K562 (cell line): ENCODE measurements at regions not wholly inside any gene's neighbourhood (a gene's known extent, or its start where the extent isn't known, plus 50 kb on each side); places are given as distances from the start of the nearest gene placed in this dataset.

ENCODE experiments used
- CTCF ChIP-seq, 3 experiments: IDR thresholded peaks in 2 of 3; conservative IDR thresholded peaks in 1 of 3; 2 replicates each; pipeline ENCODE4 v1.5.1; 2011 to 2012; ENCODE audit warnings: low read length in 3 of 3, mild to moderate bottlenecking in 3 of 3, control low read depth in 2 of 3, improper control_type of control experiment in 1 of 3, inconsistent platforms in 1 of 3, low read depth in 1 of 3, mixed read lengths in 1 of 3, moderate library complexity in 1 of 3; ENCODE audit not compliant: insufficient read depth in 2 of 3
- FOSL1 ChIP-seq: fragments of 200-800 bp; sonication (Bioruptor generic); conservative IDR thresholded peaks from 2 replicates; pipeline ENCODE4 v1.6.1; 2016; ENCODE audit warnings: missing genetic modification characterization, missing compliant biosample characterization
- JUNB ChIP-seq: fragments of 450-650 bp; formaldehyde crosslinking; conservative IDR thresholded peaks from 2 replicates; pipeline ENCODE4 v1.4.0; 2020; ENCODE audit warnings: mild to moderate bottlenecking
- NCOA2 ChIP-seq, 2 experiments: fragments of 450-650 bp; IDR thresholded peaks; 2 replicates each; pipeline ENCODE4 v1.6.1; 2018; ENCODE audit warnings: mild to moderate bottlenecking in 2 of 2, moderate library complexity in 1 of 2; ENCODE audit not compliant: partially characterized antibody in 2 of 2
- POLR2A ChIP-seq: fragments of 450-650 bp; conservative IDR thresholded peaks from 2 replicates; pipeline ENCODE4 v1.6.1; 2016
- STAG1 ChIP-seq: sonication (generic); formaldehyde crosslinking; IDR thresholded peaks from 2 replicates; pipeline ENCODE4 v1.5.0; 2020; ENCODE audit warnings: missing genetic modification reagents, borderline replicate concordance
- XRCC5 ChIP-seq: fragments of 200-400 bp; formaldehyde crosslinking; IDR thresholded peaks from 2 replicates; pipeline ENCODE4 v1.6.1; 2017; ENCODE audit warnings: low read depth, mild to moderate bottlenecking, low read length
- ZBTB34 ChIP-seq: fragments of 250-450 bp; sonication (Bioruptor Pico); IDR thresholded peaks from 2 replicates; pipeline ENCODE4 v1.8.0; 2021; ENCODE audit warnings: mild to moderate bottlenecking, moderate library complexity
- TF ChIP-seq, protein P1 (sequence below), 2 experiments: fragments of 450-650 bp in 1 of 2; sonication (generic) in 1 of 2; formaldehyde crosslinking in 1 of 2; IDR thresholded peaks in 1 of 2; conservative IDR thresholded peaks in 1 of 2; 2 replicates each; pipeline versions ENCODE4 v1.6.1 to v1.8.1; 2016 to 2023; ENCODE audit warnings: mild to moderate bottlenecking in 2 of 2, moderate library complexity in 2 of 2, inconsistent platforms in 1 of 2, missing genetic modification reagents in 1 of 2

DNA sequence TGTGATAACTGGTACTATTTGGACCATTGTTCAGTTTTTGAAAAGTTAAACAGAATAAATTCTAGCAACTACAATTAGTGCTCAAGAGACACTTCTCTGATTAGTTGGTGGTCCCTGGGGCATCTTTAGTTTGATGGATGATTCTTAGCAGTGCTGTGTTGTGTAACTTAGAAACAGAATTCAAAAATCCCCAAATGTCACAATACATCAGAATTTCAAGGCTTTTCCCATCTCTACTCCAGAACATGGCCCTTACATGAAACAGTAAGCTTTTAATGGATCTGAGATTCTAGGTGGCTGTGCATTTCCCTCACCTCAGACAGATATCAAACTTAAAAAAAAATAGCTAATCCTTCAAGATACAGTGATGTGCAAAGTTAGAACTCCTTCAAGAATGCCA lies 104.4 kb upstream of the CXCL13 start:
- TF ChIP-seq NCOA2 (IDR thresholded peaks at IDR 0.05; ENCODE audit: partially characterized antibody in 2 of 2): no peak
- no peak for TF ChIP-seq JUNB (CRISPR knock-in tag)
- TF ChIP-seq STAG1: no peak
- TF ChIP-seq ZBTB34 (CRISPR knock-in tag): no peak
- TF ChIP-seq FOSL1 (tag): no peak
- no peak for TF ChIP-seq CTCF (IDR thresholded peaks at IDR 0.05 in 2 of 3, conservative IDR thresholded peaks at IDR 0.05 in 1 of 3; ENCODE audit: insufficient read depth in 2 of 3, low read depth in 1 of 3, low read length in 3 of 3)
- TF ChIP-seq, protein P1, sequence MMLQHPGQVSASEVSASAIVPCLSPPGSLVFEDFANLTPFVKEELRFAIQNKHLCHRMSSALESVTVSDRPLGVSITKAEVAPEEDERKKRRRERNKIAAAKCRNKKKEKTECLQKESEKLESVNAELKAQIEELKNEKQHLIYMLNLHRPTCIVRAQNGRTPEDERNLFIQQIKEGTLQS (IDR thresholded peaks at IDR 0.05): no peak
- TF ChIP-seq, protein P1 (CRISPR knock-in tag; conservative IDR thresholded peaks at IDR 0.05): no peak
- TF ChIP-seq XRCC5: no peak
- TF ChIP-seq POLR2A: no peak
